ENCODE measurements at regions not wholly inside any gene's neighbourhood (a gene's known extent, or its start where the extent isn't known, plus 50 kb on each side); places are given as distances from the start of the nearest gene placed in this dataset.

DNA sequence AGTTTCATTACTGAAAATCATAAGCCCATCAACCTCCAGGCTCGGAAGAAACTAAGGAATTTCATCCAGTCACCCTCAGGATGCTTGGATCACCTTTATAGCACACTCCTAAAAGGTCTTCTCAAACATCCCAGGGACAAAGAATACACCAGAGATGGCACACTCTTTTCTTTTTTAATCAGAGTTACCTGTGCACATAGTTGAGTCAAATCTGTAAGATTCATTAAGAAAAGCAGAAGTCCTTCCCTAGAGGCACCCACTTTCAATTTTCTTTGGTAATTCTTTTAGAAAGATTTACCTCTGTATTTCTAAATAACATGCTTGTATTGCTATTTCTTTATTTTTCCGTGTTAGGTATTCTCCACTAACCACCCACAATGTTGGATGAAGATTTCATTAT is 50.6 kb upstream of the IL6 start:
- DNase-seq: no peak

DNA sequence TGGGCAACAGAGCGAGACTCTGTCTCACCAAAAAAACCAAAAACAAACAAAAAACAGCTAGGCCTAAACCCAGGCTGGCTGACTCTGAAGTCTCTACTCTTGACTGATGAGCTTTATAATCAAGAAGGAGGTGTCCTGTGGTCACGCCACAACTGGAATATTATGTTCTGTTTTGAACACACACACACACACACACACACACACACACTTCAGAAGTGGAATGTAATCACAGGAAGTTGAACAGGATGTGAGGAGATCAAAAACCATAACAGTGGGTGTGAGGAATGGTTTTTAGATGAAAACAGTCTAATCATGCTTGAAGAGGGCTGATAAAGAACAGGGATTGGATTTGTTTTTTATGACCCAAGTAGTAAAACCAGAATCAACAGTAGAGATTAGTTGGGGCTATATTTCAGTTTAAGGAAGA is 51.1 kb upstream of the IL6 start:
- no peak for DNase-seq

DNA sequence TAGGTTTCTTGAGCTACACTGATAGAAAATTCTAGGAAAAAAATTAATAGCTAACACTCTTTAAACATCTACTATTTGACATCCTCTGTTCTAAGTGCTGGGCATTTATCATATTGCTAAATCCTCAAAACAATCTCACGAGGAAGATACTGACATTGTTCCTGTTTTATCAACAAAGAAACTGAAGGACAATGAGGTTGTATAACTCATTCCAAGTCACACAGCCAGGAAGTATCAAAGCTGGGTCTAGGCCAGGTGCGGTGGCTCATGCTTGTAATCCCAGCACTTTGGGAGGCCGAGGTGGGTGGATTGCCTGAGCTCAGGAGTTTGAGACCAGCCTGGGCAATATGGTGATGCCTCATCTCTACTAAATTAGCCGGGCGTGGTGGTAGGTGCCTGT is 51.6 kb upstream of the IL6 start:
- no peak for DNase-seq

DNA sequence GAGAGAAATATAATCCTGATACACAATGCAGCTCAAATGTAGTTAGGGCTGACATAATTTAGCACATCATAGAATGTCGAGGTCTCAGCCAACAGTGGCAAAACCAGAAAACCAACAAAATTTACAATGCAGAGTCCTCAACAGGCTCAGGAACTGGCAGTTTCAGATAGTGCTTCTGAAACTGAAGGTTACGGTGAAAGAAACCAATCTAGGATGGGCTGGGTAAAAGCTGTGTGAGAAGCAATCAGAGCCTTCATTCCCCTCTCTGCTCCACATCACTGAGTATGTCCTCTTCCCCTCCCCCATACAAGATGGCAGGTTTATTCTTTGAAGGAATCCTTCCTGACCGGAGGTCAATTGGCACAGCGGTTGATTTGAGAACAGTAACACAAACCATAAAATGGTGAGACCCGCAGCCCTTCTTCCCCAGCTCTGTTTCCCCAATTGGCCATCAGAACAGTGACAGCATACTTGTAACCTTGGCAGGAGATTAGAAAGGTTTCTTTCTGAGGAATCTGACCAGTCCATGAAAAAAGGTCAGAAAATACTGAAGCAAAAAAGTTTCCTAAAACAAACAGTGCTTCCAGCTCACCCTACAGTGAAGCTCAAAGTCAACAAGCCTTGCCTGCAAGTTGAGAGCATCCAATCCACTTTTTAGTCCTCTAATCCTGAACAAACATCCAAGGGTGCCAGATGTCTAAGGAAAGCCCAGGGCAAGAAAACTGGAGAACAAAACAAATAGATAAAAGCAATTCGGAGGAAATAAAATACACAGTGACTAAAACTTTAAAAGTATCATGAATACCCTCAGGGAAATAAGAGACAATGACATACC is 53.9 kb upstream of the IL6 start:
- no peak for DNase-seq

DNA sequence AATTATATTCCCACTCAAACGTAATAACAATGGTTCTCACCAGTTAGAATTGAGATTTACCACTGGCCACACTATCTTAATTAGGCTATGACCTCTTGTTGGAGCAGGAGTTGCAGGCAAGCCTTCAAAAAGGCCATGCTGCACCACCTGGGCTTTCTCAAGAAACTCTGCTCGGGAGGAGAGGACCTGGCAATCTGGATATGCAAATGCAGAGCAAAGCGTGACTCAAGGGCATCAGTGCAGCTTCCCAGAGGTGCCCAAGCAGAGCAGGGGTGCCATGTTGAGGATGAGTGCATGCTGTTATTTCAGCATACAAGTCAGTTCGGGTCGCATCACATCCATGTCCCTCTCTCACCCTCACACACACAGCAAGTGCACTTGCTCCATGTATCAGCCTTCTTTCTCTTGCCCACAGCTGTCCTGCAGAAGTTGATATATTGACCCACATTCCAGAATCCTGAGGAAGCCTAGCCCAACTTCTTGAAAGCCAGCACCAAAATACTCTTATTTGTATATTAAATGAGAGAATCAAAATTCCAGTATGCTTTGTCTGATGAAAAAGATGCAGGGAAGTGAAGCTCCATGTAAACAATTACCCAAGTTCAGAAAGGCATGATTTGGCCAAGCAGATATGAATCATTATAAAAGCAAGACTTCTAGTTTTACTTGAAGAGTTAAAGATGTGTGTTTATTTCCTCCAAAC is 55.7 kb upstream of the IL6 start:
- no peak for DNase-seq

DNA sequence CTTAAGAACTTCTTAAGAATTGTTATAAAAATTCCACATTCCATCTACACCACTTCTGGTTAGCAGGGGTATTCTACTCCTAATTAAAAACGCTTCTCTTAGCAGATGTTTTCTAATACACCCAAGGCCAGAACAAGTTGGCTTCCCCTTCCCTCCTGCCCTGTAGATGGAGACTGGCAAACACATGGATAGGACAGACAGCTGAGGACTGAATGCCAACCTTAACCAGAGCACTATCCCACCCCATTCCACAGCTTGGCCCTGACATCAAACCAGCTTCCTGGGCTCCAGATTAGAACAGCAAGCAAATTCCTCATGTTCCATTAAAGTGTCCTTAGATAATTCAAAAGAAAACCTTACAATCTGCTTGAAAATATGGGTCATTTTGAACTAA is 56.6 kb upstream of the IL6 start:
- no peak for DNase-seq

DNA sequence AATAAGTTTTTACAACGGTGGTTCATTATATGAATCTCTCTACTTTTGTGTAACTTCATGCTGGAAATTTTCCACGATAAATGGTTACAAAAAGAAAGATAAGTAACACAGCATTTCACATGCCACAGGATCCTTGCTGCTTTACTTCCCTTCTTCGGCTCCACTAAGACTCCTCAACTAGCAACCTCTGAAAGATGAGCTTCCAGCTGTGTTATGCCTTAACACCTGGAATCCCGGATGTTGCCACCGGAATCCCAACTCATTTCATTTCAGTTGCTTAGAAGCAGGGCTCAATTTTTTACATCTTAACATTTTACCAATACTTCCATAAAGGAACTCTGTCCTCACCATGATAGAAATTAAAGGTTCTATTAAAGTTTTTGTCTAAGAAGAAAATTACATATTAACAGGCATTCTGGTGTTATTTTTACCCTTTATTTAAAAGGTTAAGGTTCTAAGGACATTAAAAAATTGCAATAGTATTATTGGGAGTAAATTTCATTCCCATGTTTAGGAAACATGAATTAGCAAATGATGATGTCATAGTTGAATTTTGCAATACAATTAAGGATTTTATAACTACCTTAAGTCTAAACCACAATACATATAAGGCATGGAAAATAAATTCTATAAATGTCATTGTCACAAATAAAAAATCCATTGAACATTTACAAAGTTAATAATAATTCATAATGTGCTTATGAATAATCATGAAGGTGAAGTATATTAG is 57.1 kb upstream of the IL6 start:
- no peak for DNase-seq

DNA sequence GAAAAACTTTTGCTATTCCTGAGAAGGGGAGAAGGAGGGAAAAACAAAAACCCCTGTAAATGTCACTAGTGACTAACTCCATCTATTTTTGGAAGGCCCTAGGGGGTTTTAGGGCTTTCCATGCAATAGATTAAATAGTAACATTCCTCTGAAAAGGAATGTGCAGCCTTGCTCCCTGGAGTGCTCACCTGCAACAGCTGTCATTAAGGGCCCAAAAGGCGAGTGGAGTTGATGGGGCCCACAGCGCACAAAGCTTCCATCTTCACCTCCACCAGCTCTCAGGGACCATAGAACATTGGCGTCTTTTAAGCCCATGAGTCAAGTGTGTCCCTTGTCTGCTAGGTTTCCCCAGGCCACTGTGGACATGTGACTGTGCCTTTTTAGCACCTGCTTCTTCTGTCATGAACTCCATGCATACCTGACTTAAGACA is 58.0 kb upstream of the IL6 start:
- DNase-seq: no peak

DNA sequence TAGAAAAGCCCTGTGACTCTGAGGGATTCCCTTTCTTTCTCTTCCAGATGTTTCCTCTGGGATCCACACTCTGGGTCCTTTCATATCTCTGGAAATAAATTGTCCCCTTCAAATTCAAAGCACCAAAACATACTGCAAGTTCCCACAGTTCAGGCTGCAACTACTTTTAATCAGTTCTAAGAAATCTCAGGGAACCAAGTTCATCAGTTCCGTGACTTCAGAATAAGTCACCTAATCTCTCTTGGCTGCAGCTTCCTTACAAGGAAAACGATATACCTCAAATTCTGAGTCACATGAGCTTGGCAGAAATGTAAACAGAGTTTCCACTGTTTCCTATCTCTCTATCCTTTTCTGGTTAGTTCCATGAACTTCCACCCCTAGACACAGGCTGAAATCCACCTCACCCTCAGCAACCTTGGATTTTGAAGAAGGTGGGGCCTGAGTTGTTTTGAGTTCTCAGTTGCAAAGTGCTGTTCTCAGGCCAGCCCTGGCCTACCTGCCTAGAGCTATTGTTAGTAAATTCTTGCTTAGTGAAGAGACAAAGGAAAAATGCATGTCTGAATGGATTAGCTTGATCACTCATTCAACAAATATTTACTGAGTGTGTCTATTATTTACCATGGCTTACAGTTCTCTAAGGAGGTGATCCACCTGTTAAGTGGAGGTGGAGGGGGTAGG is 59.3 kb upstream of the IL6 start:
- no peak for DNase-seq

DNA sequence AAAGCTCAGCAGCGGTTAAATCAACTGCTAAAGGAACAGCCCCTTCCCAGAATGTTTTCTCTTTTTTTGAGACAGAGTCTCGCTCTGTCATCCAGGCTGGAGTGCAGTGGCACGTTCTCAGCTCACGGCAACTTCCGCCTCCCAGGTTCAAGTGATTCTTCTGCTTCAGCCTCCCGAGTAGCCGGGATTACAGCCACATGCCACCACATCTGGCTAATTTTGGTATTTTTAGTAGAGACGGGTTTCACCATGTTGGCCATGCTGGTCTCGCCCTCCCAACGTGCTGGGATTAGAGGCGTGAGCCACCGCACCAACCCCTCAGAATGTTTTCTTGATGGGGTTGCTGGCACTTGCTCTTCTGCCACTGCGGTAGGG is 59.8 kb upstream of the IL6 start:
- no peak for DNase-seq

DNA sequence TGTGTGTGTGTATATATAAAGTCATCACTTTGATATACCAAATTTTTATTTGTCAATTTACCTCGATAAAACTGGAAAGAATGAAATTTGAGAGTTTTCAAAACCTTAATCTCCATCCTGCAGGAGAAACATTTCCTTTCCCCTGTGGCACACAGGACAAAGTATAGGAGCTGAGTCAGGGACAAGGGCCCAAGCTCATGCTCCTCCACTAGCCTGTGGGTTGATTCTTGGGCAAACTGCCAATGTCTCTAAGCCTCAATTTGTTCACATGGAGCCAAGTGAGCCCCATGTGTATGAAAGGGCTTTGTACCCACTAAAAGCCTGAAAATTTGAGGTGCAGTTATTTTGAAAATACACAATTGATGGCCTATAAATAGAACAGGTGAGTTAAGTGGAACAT is 60.3 kb upstream of the IL6 start:
- no peak for DNase-seq

DNA sequence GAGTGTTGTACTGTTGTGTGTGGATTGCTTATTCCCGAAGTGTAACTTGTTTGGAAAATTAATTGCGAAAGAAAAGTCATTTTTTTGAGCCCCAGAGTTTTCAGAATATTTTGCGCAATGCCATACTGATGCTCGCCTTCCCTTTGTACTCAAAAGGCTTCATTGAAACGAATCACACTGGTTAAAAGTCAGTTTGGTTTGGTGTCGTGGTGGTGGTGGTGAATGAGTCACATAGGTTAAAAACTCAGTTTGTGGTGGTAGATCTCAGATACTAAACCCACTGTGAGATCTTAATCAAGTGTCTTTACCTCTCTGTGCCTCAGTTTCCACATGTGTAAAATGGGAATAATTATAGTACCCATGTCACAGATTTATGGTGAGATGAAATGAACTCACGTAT is 61.1 kb upstream of the IL6 start:
- DNase-seq: no peak

DNA sequence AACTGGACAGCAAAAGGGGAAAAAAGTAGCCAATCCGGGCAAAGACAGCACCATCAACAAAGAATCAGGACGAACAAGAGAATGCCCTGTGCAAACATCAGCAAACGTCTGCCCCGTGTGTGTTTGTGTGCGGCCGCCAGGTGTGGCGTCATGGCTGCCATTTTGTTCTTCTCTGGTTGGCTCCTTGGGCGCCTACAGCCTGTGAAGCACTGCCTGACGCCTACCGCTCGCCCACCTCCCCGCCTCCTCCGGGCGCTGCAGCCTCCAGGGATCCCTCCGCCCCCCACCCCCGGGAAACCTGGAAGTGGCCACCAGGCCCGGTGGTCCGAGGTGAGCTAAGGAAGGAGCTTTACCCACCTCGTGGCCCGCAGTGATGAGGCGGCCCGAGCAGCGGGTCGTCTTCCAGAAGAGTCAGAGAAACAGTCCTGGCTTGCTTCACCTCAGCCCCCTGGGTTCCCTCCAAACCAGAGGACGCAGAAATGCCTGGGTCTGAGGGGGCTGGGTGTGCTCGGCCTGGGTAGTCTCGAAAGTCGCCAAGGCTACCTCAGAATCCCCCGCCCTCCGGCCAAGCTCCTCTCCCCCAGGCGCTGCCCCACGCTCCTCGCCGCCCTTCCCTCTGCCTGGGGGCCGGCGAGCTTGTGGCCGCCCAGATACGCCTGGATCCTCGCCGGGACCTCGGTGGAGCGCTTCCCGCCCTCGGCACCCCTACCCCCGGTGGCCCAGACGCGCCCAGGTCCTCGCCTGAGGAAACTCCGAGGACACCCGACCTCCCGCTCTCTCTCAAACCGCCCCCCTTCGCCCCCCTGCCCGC is 61.8 kb upstream of the IL6 start:
- no peak for DNase-seq

DNA sequence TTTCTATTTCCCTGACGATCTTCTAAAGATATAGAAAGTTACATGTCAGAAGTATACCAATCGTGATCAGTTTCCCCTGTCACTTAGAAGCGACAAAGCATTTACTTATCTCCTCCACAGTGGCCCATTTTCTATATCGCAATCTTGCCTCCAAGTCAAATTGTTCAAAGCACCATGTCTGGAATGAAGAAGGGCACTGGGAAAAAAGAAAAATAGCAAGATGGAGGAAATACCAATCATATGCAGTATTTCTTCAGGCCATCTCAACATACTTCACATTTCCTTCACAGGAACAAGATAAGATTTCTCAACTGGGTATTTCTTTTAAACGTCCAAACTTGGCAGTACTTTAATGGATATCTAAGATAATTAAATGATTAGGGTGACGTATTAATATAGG is 63.3 kb upstream of the IL6 start:
- DNase-seq: no peak

DNA sequence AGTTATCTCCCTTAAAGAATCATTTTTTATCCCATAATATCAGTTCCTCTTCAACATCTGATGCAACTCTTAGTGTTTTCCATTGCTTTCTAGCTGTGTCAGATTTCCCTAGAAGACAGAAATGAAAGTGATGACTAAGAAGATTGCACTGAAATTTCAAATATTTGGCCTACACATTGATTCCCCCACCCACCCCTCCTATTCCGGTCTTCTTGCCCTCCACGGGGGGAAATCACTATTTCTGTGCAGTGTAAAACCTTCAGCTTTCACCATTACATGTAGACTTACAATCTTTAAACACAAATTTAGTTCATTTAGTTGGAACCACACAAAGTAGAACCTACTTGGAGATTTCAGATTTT is 63.7 kb upstream of the IL6 start:
- no peak for DNase-seq

DNA sequence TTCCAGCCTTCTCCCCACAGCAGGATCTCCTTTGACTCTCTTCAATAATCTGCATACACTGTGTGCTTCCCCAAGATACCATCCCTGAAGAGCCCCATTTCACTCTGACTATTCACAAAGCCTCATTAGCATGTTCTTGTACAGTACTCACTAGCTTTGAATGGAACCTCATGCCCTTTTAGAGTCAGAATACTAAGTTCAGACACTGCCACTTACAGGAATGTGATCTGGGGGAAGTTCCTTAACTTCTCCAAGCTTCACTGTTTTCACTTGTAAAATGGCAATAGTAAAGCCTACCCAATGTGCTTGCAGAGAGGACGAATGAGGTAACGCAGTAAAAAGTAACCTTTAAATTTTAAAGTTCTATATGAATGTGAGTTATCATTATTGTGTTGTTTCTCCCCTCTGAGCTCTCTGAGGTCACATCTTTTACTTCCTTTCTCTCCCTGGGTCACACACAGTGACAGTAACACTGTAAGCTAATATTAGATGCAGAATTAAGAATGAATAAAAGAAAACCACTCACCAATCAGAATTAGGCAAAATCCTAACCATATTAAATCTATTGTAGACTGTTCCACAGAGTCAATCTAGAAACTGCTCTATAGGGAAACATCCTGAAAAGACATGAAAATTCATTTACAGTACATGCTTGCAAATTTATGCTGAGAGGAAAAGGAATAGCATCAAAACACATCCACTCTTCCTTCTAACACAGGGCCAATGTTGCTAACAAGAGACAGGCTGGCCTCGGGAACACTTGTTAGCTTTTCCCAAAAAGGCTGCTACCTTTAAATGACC is 64.2 kb upstream of the IL6 start:
- DNase-seq: no peak

DNA sequence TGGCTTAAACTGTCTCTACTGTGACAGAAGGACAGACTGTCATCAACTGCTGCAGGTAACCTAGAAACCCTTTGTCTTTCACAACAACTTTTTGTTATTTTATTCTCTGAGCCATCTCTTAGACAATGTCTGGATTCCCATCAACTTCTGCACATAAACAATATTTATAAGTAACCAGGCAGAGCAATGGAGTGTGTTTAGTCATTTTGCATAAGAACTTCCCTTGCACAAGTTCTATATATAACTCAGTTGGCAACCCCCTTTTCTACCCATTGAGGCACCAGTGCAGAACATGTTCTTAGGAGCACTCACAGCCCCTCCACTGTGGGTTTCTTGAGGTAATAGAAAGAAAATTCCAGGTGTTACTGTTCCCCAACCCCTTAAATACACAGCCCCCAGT is 65.0 kb upstream of the IL6 start:
- no peak for DNase-seq

DNA sequence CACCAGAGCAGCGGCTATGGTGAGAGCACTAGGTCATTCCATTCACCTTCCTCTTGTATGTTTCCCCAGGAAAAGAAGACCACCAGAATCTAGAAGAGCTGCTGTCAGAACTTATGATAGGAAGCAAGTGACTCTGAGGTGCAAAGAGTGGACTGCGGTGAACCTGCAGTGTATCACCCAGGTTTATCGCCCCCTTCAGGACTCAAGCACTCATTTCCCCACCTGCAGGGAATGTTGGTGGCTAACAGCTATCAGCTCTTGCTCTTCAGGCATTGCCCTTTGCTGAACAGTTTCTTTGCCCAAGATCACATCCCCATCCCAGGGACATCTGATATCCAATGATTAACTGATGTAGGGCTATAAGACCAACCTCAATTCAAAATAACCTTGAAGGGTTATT is 66.3 kb upstream of the IL6 start:
- no peak for DNase-seq

DNA sequence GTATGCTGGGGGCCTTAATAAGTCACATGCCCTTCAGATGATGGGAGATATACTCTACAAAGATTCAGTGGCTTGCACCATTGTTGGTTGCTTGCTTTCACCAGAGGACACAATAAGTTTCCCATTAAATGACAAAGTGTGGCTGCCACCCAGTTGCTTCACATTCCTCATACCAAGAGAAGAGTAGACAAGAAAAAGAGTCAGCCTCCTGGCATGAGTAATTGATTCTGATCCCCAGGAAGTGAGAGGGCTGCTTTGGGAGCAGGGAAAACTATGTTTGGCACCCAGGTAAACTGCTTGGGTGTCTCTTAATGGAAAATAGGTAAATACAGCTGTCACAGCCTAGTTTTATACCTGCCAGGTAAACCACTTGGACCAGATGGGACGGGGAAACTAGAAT is 66.7 kb upstream of the IL6 start:
- DNase-seq: no peak

DNA sequence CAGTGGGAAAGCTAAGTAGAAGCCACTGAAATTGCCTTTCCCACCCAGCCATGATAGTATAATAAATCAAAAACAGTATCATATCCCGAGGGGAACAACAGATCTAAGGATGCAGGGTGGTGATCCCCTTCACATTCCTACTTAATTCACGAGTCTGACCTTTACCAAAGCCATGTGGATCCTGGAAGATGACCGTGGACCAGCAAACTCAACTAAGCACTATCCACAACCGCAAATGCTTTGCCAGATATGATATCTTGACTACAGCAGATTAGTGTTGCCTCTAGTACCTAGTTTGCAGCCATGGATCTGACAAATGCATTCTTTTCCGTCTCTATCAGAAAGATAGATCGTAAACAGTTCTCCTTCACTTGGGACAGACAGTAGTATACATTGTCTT is 67.3 kb upstream of the IL6 start:
- no peak for DNase-seq

DNA sequence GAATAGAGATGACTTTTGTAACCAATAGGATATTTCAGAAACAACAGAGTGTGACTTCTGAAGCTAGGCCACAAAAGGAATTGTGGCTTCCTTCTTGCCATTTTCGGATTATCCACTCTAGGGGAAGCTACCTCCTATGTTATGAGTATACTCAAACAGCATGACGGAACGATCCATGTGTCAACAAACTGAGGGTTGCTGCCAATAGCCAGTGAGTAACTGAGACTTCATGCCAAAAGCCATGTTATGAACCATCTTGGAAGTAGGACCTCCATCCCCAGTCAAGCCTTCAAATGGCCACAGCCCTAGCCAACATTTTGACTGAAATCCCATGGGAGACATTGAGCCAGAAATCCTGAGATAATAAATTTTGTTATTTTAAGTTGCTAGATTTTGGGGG is 69.0 kb upstream of the IL6 start:
- no peak for DNase-seq
